Spinal cord (tissue), 9 donors: ENCODE measurements at regions not wholly inside any gene's neighbourhood (a gene's known extent, or its start where the extent isn't known, plus 50 kb on each side); places are given as distances from the start of the nearest gene placed in this dataset.
"Not testable (repeated sequence)": the region's sequence is repeated elsewhere in the genome, so short reads cannot be mapped to it uniquely, and the experiment has no call there.

ENCODE experiments used
- DNase-seq, 6 donors: peaks; one replicate each; pipeline versions ENCODE4 v3.0.0 to v3.0.0-alpha.2; 2013 to 2015; ENCODE audit warnings: low spot score in 6 of 6, low read depth in 4 of 6
- H3K27ac ChIP-seq: one replicate; pipeline ENCODE4 v1.5.1; 2013; ENCODE audit warnings: low read depth, low read length, control low read depth
- H3K27me3 ChIP-seq: one replicate; pipeline ENCODE4 v1.6.1; 2013; ENCODE audit warnings: low read length; ENCODE audit not compliant: control insufficient read depth, insufficient read depth
- H3K36me3 ChIP-seq: one replicate; pipeline ENCODE4 v1.6.1; 2013; ENCODE audit warnings: low read length; ENCODE audit not compliant: control insufficient read depth, insufficient read depth
- H3K4me1 ChIP-seq: one replicate; pipeline ENCODE4 v1.6.1; 2013; ENCODE audit warnings: low read length; ENCODE audit not compliant: control insufficient read depth, insufficient read depth
- H3K4me3 ChIP-seq: one replicate; pipeline ENCODE4 v1.5.1; 2013; ENCODE audit warnings: low read depth, low read length, control low read depth
- H3K9me3 ChIP-seq: one replicate; pipeline ENCODE4 v1.6.1; 2013; ENCODE audit warnings: low read length; ENCODE audit not compliant: control insufficient read depth, insufficient read depth
- WGBS: methylation state at CpG from one replicate; pipeline ENCODE4 v1.1.5; 2013; ENCODE audit warnings: missing lambda C conversion rate; ENCODE audit not compliant: insufficient coverage; 5-methylcytosine and 5-hydroxymethylcytosine counted together
- donor health status: healthy.

DNA sequence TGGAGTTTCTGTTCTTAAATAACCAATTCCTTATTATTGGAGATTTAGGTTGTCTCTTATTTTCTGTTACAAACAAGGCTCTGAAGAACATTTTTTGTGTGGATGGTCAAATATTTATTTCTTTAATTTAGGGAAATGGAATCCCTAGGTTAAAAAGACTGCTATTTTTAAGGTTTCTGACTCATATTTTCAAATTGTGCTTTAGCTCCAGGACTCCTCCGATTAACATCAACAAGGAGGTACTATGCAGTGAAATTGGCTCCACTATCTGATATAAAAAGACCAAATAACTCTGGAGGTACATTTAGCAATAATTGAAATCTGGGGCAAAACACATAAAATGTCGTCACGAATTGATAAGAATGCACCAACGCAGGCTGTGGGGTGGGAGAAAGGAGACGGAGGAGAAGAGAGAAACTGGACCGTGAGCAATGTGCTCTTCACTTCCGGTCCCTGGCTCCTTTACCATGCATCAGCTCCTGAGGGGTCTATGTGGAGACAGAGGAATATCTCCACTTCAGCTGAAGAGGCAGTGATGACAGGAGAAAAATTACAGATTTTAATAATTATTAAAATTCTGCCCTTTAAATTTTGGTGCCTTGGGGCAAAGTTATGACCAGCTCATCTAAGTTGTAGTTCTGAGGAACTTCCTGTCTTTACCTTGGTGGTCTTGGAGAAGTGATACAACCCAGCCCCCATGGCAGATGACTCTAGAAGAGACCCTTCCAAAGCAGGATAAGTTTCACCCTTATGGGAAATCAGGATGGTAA is 90.2 kb upstream of the BTG1 start:
- Histone ChIP-seq H3K4me3 (no peak overlapping the region), H3K27ac (no peak overlapping the region), H3K4me1 (no peaks in the 10 kb centered on the region), H3K36me3 (no peaks in the 10 kb centered on the region), H3K9me3 (no peaks in the 10 kb centered on the region), H3K27me3 (no peaks in the 10 kb centered on the region)
- WGBS = 100% methylated on average over 5 of the region's 7 CpGs
- DNase-seq = no peak

DNA sequence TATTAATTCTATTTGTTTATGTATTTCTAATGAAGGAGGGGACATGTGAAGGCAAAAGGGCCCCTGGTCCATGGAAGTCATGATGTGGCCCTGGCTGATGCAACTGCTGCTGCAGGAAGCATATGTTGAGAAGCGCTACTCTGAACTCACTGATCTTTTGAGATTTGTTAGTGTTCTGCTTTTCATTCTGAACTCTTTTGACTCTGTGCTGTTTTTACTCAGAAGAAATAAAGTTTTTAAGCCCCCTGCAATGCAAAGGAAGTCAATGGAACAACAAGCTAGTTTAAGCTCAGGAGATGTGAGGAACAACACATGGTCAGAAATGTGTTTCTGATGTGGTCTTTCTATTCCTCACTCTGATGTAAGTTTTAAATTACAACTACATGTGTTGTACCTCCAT is 88.9 kb upstream of the BTG1 start:
- no peak overlapping the region for H3K27ac ChIP-seq
- no peaks in the 10 kb centered on the region for H3K27me3 ChIP-seq
- no peaks in the 10 kb centered on the region for H3K9me3 ChIP-seq
- no peaks in the 10 kb centered on the region for H3K4me1 ChIP-seq
- WGBS = no CpG with 5 or more reads among the region's 1 CpG
- no peak overlapping the region for H3K4me3 ChIP-seq
- H3K36me3 ChIP-seq = no peaks in the 10 kb centered on the region
- DNase-seq = no peak

DNA sequence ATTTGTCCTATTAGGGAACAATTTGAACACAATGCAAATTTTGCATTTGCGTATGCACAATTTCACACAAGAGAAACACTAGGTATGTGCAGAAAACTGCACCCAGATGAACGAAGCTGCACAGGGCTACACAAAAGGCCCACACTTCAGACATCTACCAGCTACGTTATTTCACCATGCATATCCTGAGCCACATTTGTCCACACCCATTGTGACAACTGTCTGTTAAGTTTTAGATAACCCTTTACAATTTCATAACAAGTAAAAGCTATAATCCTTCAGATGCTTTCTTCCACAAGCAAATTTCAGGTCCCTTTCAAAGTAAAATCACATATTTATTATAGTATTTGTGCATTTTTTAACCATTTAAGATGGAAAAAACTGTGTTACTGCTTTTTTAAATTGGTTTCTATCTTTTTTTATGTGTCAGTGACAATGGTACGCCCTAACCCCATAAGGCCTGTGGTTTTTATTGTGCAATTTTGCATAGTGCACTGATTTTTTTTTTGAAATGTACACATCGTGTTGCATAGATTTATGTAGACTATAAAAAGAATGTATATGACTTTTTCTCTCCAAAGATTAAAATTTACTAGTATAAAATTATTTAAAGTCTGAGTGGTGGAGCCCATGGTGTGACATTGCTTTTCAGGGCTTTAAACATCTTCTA is 87.8 kb upstream of the BTG1 start:
- Histone ChIP-seq H3K9me3 (no peaks in the 10 kb centered on the region), H3K27ac (no peak overlapping the region), H3K36me3 (no peaks in the 10 kb centered on the region), H3K4me3 (no peak overlapping the region), H3K4me1 (no peaks in the 10 kb centered on the region), H3K27me3 (no peaks in the 10 kb centered on the region)
- DNase-seq = no peak
- WGBS = 84% methylated on average over 3 of the region's 5 CpGs

DNA sequence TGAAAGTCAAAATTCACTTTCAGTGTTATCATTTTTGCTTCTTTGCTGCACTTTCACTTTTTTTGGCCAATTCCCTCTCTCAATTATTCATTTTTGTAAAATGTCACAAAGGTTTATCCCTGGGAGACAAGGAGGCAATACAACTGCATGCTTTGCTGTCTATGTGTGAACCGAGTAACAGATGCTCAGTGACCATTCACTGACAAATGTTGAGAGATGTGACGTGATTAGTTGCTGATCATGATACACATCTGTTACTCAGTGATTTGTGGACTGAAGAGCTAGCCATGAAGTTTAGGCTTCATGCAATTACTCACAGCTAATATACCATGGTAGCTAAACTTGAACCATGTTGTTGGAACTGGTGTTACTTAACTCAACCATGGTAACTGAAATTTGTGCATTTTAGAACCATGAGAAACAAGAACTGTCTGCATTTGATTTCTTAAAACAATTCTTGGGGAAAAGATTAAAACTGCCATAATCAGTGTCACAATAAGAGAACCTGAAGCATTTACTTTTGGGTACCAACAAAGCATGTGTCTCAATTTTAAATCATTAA is 86.8 kb upstream of the BTG1 start:
- not testable (repeated sequence) for DNase-seq, H3K36me3 ChIP-seq, H3K27me3 ChIP-seq, H3K4me3 ChIP-seq, H3K27ac ChIP-seq, H3K9me3 ChIP-seq, H3K4me1 ChIP-seq
- no CpG with 5 or more reads among the region's 2 CpGs for WGBS

DNA sequence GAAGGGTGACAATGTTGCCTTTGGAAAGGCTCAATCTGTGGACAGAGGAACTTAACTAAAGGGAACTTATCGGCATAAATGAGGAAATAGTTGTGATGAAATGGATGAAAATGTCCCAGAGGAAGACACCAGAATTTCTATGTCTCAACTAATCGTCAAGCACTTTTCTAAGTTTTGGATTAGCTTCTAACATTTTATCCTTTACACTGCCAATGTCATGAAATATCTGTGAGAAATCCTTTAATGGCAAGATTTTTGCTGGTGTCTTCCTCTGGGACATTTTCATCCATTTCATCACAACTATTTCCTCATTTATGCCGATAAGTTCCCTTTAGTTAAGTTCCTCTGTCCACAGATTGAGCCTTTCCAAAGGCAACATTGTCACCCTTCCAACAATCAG is 86.3 kb upstream of the BTG1 start:
- H3K27me3 ChIP-seq, DNase-seq, H3K4me3 ChIP-seq, H3K36me3 ChIP-seq, H3K27ac ChIP-seq, H3K4me1 ChIP-seq, H3K9me3 ChIP-seq: not testable (repeated sequence)
- WGBS = no CpG with 5 or more reads among the region's 3 CpGs

- not testable (repeated sequence) for H3K27ac ChIP-seq, H3K36me3 ChIP-seq, H3K9me3 ChIP-seq, H3K4me3 ChIP-seq, H3K4me1 ChIP-seq, H3K27me3 ChIP-seq, DNase-seq
- WGBS = no CpG with 5 or more reads among the region's 2 CpGs
These were observed 85.9 kb upstream of the BTG1 start for GRCh38 chr12:92231532-92231931.

DNA sequence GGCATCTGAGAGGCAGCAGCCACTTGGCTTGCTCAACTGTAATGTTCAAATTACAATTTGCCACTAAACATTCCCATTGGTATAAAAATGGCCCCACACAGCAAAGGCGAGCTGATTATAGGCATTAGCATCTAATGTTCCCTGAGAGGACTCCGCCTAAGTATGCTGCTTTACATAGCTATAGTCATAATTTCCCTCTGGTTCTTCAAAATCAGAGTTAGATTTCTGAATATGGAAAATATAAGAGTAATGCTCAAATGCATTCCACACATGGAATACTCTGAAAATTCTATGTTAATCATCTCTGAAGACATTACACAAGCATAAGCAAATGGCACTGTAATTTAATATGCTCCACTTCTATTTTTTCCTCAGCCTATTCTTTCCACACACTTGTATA is 83.7 kb upstream of the BTG1 start:
- Histone ChIP-seq H3K27ac (no peak overlapping the region), H3K27me3 (no peaks in the 10 kb centered on the region), H3K4me1 (no peaks in the 10 kb centered on the region), H3K4me3 (no peak overlapping the region), H3K36me3 (no peaks in the 10 kb centered on the region), H3K9me3 (no peaks in the 10 kb centered on the region)
- peak in 2 of 6 donors; percentile 24 to 91 for DNase-seq
- WGBS = no CpG with 5 or more reads among the region's 2 CpGs

GRCh38 chr12:92226961-92227360 is 81.3 kb upstream of the BTG1 start:
- H3K4me1 ChIP-seq = no peaks in the 10 kb centered on the region
- 100% methylated on average over 1 of the region's 3 CpGs for WGBS
- H3K36me3 ChIP-seq = no peaks in the 10 kb centered on the region
- H3K27me3 ChIP-seq = no peaks in the 10 kb centered on the region
- DNase-seq = no peak
- H3K27ac ChIP-seq = no peak overlapping the region
- no peak overlapping the region for H3K4me3 ChIP-seq
- H3K9me3 ChIP-seq = no peaks in the 10 kb centered on the region

DNA sequence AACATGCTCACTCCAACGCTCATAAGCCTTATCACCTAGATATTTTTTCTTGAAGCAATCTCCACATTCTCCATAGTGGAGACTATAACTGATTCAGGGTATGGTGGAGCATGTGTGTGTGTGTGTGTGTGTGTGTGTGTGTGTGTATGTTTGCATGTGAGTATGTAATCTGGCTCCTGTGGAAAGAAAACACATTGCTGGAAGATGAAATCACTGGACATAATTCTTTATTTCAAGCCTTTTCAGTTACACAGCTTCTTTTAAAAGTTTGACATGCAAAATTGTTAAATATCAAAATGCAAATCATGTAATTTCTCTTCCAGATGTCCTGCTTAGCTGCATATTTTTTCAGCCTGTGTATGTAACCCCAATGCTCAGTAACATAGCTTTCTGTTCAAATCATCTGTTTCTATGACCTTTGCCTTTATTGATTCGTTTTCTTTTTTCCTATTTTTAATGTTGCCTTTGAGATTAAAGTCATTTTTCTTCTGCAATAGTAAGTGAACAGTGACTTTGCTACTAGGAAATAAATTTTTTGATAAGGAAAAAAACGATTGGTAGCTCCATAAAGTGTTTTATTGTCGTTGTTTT is 80.5 kb upstream of the BTG1 start:
- Histone ChIP-seq H3K9me3 (no peaks in the 10 kb centered on the region), H3K27ac (no peak overlapping the region), H3K27me3 (no peaks in the 10 kb centered on the region), H3K4me3 (no peak overlapping the region), H3K36me3 (no peaks in the 10 kb centered on the region), H3K4me1 (no peaks in the 10 kb centered on the region)
- DNase-seq = peak in 1 of 6 donors; percentile 15
- WGBS = no CpG with 5 or more reads among the region's 4 CpGs
